Stomach (tissue), 4 donors: ENCODE measurements at regions not wholly inside any gene's neighbourhood (a gene's known extent, or its start where the extent isn't known, plus 50 kb on each side); places are given as distances from the start of the nearest gene placed in this dataset.
"Not testable (repeated sequence)": the region's sequence is repeated elsewhere in the genome, so short reads cannot be mapped to it uniquely, and the experiment has no call there.

ENCODE experiments used
- CTCF ChIP-seq, 7 experiments: fragments of 450-650 bp in 4 of 7; fragments of 200-600 bp in 3 of 7; sonication (generic) in 3 of 7; IDR thresholded peaks; one replicate each; pipeline ENCODE4 v1.5.1; 2016 to 2019; ENCODE audit warnings: antibody characterized with exemption in 7 of 7, control low read depth in 2 of 7, mild to moderate bottlenecking in 1 of 7
- POLR2A ChIP-seq, 4 donors: fragments of 450-650 bp; IDR thresholded peaks; one replicate each; pipeline ENCODE4 v1.6.1; 2016; ENCODE audit warnings: antibody characterized with exemption in 4 of 4, control low read depth in 2 of 4, mild to moderate bottlenecking in 1 of 4, moderate library complexity in 1 of 4

DNA sequence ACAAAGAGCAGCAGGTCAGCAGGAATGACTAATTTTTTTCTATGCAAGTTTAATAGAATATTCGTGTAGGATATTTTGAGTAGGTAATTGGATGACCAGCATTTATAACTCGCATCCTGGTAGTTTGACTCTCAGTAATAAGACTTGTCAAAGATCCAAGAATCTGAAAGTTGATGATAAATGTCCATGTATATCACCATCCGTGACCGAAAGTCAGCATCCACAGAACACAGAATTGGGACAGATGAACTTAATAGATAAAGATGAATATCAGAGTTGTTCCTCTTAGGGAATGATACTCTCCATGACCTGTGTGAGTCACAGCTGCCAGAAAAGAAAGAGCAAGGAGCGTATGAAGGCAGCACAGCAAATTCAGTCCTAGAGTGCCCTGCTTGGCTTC lies 79.4 kb downstream of the CCDC74A start:
- TF ChIP-seq CTCF, POLR2A (IDR thresholded peaks at IDR 0.05): not testable (repeated sequence)
